ENCODE measurements at regions not wholly inside any gene's neighbourhood (a gene's known extent, or its start where the extent isn't known, plus 50 kb on each side); places are given as distances from the start of the nearest gene placed in this dataset.

GRCh38 chr2:176650838-176651555 is 381.8 kb downstream of the MTX2 start:
- no peak for TF ChIP-seq EZH2 (IDR thresholded peaks at IDR 0.05; ENCODE audit: borderline replicate concordance)
- TF ChIP-seq CTCF (IDR thresholded peaks at IDR 0.05; ENCODE audit: poor library complexity) = no peak
- TF ChIP-seq EZH2phosphoT487 (IDR thresholded peaks at IDR 0.05; ENCODE audit: low read depth, severe bottlenecking, unreplicated experiment) = no peak
